CD4-positive, alpha-beta T cell treated with Interleukin-15 for 4 hours (primary cell): ENCODE measurements at regions not wholly inside any gene's neighbourhood (a gene's known extent, or its start where the extent isn't known, plus 50 kb on each side); places are given as distances from the start of the nearest gene placed in this dataset.
"Not testable (repeated sequence)": the region's sequence is repeated elsewhere in the genome, so short reads cannot be mapped to it uniquely, and the experiment has no call there.

ENCODE experiments used
- DNase-seq: peaks from one replicate; pipeline ENCODE4 v3.0.0-alpha.2; 2020; ENCODE audit warnings: low spot score

GRCh38 chr10:100642295-100642994 lies 102.9 kb upstream of the PAX2 start:
- DNase-seq = no peak

- no peak for DNase-seq
Observed at GRCh38 chr10:100645091-100645490, 100.3 kb upstream of the PAX2 start.

GRCh38 chr10:100645613-100646392 lies 99.6 kb upstream of the PAX2 start:
- DNase-seq = no peak

GRCh38 chr10:100647928-100648327 lies 97.5 kb upstream of the PAX2 start:
- DNase-seq = no peak

- no peak for DNase-seq
Observed at GRCh38 chr10:100650693-100651092, 94.7 kb upstream of the PAX2 start.

GRCh38 chr10:100651099-100651498 lies 94.3 kb upstream of the PAX2 start:
- DNase-seq = not testable (repeated sequence)

- no peak for DNase-seq
Observed at GRCh38 chr10:100651916-100652315, 93.5 kb upstream of the PAX2 start.

GRCh38 chr10:100652406-100653135 lies 92.8 kb upstream of the PAX2 start:
- no peak for DNase-seq

GRCh38 chr10:100653238-100653956 lies 92.0 kb upstream of the PAX2 start:
- DNase-seq = no peak

GRCh38 chr10:100653957-100654781 lies 91.2 kb upstream of the PAX2 start:
- DNase-seq = no peak

- no peak for DNase-seq
Observed at GRCh38 chr10:100654782-100655325, 90.5 kb upstream of the PAX2 start.

- DNase-seq = no peak
Observed at GRCh38 chr10:100655326-100655759, 90.0 kb upstream of the PAX2 start.

- DNase-seq = no peak
Observed at GRCh38 chr10:100655760-100656421, 89.5 kb upstream of the PAX2 start.

GRCh38 chr10:100656454-100656853 lies 88.9 kb upstream of the PAX2 start:
- no peak for DNase-seq

GRCh38 chr10:100658269-100658668 lies 87.1 kb upstream of the PAX2 start:
- no peak for DNase-seq

- DNase-seq = no peak
Observed at GRCh38 chr10:100659361-100660098, 85.9 kb upstream of the PAX2 start.

- DNase-seq = no peak
Observed at GRCh38 chr10:100660365-100660764, 85.0 kb upstream of the PAX2 start.

GRCh38 chr10:100660945-100661344 lies 84.4 kb upstream of the PAX2 start:
- DNase-seq = no peak

GRCh38 chr10:100661520-100661919 lies 83.9 kb upstream of the PAX2 start:
- DNase-seq = no peak

- no peak for DNase-seq
Observed at GRCh38 chr10:100662067-100662466, 83.3 kb upstream of the PAX2 start.
